Osteoblast (primary cell): ENCODE measurements at regions not wholly inside any gene's neighbourhood (a gene's known extent, or its start where the extent isn't known, plus 50 kb on each side); places are given as distances from the start of the nearest gene placed in this dataset.
"Not testable (repeated sequence)": the region's sequence is repeated elsewhere in the genome, so short reads cannot be mapped to it uniquely, and the experiment has no call there.

Experiments
- DNase-seq: peaks from one replicate; pipeline ENCODE4 v3.0.0; 2011; ENCODE audit warnings: low spot score, mixed read lengths; ENCODE audit not compliant: insufficient read length; ENCODE audit errors: missing footprints
- H2AFZ ChIP-seq: 2 replicates; pipeline ENCODE4 v1.6.0; 2011; ENCODE audit warnings: mild to moderate bottlenecking, low read length
- H3K27ac ChIP-seq: 2 replicates; pipeline ENCODE4 v1.5.1; 2011; ENCODE audit warnings: mild to moderate bottlenecking, low read depth, low read length, moderate library complexity
- H3K27me3 ChIP-seq: 2 replicates; pipeline ENCODE4 v1.6.0; 2012; ENCODE audit warnings: mild to moderate bottlenecking, control low read depth, inconsistent platforms, low read length, moderate library complexity; ENCODE audit not compliant: insufficient read depth
- H3K36me3 ChIP-seq: 2 replicates; pipeline ENCODE4 v1.5.1; 2011; ENCODE audit warnings: mild to moderate bottlenecking, low read length, control low read depth, moderate library complexity; ENCODE audit not compliant: insufficient read depth
- H3K4me1 ChIP-seq: 2 replicates; pipeline ENCODE4 v1.5.1; 2011; ENCODE audit warnings: mild to moderate bottlenecking, low read length, control low read depth, moderate library complexity; ENCODE audit not compliant: insufficient read depth
- H3K4me2 ChIP-seq: 2 replicates; pipeline ENCODE4 v1.6.0; 2011; ENCODE audit warnings: mild to moderate bottlenecking, low read length; ENCODE audit not compliant: insufficient read depth
- H3K4me3 ChIP-seq: fragments of 200-600 bp; sonication (generic); 3 replicates; pipeline ENCODE4 v1.5.1; 2012; ENCODE audit warnings: mild to moderate bottlenecking, low read length, inconsistent platforms; ENCODE audit not compliant: insufficient read depth
- H3K79me2 ChIP-seq: 2 replicates; pipeline ENCODE4 v1.6.0; 2012; ENCODE audit warnings: mild to moderate bottlenecking, low read length, control low read depth, inconsistent platforms; ENCODE audit not compliant: insufficient read depth
- H3K9me3 ChIP-seq: 2 replicates; pipeline ENCODE4 v1.5.1; 2011; ENCODE audit warnings: low read depth, low read length, control low read depth
- H4K20me1 ChIP-seq: 2 replicates; pipeline ENCODE4 v1.6.0; 2012; ENCODE audit warnings: mild to moderate bottlenecking, low read length, control low read depth; ENCODE audit not compliant: insufficient read depth
- TF ChIP-seq, protein P1 (sequence below): IDR thresholded peaks from 2 replicates; pipeline ENCODE4 v1.5.1; 2011; ENCODE audit warnings: mild to moderate bottlenecking, low read depth, low read length, moderate library complexity; ENCODE audit errors: extremely low read depth

DNA sequence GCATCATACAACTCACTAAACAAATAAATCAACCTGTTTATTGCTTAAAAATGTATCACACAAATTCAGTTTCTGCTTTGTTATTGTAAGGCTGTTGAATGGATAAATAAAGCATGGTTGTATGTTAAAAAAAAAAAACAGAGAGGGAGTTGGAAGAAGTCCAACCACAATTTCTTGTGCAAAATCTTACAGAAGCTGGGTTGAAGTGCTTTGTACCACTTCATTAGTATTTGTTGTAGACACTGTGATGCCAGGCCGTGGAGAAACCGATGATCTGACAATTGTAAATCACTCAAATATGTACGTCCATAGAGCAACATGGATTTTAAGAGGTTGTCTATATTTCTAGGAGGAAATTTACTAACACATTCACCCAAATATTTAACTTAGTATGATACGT, 132.6 kb upstream of the MXRA5 start:
- no peaks in the 10 kb centered on the region for H4K20me1 ChIP-seq
- H3K27me3 ChIP-seq = peaks cover 2% of the 10 kb centered on the region
- TF ChIP-seq, protein P1, sequence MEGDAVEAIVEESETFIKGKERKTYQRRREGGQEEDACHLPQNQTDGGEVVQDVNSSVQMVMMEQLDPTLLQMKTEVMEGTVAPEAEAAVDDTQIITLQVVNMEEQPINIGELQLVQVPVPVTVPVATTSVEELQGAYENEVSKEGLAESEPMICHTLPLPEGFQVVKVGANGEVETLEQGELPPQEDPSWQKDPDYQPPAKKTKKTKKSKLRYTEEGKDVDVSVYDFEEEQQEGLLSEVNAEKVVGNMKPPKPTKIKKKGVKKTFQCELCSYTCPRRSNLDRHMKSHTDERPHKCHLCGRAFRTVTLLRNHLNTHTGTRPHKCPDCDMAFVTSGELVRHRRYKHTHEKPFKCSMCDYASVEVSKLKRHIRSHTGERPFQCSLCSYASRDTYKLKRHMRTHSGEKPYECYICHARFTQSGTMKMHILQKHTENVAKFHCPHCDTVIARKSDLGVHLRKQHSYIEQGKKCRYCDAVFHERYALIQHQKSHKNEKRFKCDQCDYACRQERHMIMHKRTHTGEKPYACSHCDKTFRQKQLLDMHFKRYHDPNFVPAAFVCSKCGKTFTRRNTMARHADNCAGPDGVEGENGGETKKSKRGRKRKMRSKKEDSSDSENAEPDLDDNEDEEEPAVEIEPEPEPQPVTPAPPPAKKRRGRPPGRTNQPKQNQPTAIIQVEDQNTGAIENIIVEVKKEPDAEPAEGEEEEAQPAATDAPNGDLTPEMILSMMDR = no peak
- no peaks in the 10 kb centered on the region for H3K9me3 ChIP-seq
- no peak overlapping the region for H3K27ac ChIP-seq
- no peak for DNase-seq
- no peaks in the 10 kb centered on the region for H3K36me3 ChIP-seq
- H3K4me2 ChIP-seq = no peak overlapping the region
- H3K4me1 ChIP-seq = no peaks in the 10 kb centered on the region
- no peak overlapping the region for H2AFZ ChIP-seq
- H3K79me2 ChIP-seq = no peaks in the 10 kb centered on the region
- H3K4me3 ChIP-seq = no peak overlapping the region

DNA sequence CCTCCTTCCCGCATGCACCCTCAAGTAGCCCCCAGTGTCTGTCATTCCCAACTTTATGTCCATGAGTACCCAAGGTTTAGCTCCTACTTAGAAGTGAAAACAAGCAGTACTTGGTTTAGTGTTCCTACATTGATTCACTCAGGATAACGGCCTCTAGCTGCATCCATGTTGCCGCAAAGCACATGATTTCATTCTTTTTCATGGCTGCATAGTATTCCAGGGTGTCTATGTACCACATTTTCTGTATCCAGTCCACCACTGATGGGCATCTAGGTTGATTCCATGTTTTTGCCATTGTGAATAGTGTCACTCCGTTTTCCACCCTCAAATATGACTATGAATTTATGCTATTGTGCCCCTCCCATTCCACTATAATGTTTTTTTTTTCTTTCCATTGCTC, 130.5 kb upstream of the MXRA5 start:
- TF ChIP-seq, protein P1 = no peak
- Histone ChIP-seq H3K4me1 (no peaks in the 10 kb centered on the region), H2AFZ (no peak overlapping the region), H3K4me2 (no peak overlapping the region), H3K27ac (no peak overlapping the region), H3K4me3 (no peak overlapping the region), H3K36me3 (no peaks in the 10 kb centered on the region), H3K27me3 (peaks cover 2% of the 10 kb centered on the region), H3K9me3 (no peaks in the 10 kb centered on the region), H4K20me1 (no peaks in the 10 kb centered on the region), H3K79me2 (no peaks in the 10 kb centered on the region)
- DNase-seq = no peak

DNA sequence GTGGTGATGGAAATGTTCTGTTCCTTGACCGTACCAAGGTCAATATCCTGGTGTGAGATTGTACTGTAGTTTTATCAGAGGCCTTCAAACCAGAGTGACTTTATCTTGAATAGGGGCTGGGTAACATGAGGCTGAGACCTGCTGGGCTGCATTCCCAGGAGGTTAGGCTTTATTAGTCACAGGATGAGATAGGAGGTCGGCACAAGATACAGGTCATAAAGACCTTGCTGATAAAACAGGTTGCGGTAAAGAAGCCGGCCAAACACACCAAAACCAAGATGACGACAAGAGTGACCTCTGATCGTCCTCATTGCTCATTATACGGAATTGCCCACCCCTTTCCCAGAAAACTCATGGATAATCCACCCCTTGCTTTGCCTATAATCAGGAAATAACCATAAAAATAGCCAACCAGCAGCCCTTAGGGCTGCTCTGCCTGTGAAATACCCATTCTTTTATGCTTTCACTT, 123.8 kb upstream of the MXRA5 start:
- not testable (repeated sequence) for H4K20me1 ChIP-seq, H3K36me3 ChIP-seq, H2AFZ ChIP-seq, H3K27me3 ChIP-seq, H3K79me2 ChIP-seq, H3K4me3 ChIP-seq, DNase-seq, H3K4me2 ChIP-seq, H3K4me1 ChIP-seq, H3K9me3 ChIP-seq, H3K27ac ChIP-seq

DNA sequence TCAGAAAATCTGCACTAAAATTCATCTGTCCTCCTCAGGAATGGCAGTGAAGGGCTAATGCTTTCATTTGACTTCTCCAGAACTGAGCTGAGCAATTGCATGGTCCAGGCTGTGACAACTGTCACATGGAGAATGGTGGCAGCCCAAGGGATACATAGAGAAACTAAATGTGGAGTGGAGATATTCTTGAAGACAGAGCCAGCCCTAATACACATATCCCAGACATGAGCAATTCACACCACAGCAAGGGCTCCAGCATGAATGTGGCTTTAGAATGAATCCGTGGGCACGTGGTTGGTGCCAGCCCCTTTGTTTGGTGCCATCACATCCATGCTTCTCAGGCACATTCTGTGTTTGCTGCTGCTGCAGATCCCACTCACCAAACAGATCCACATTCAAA, 121.6 kb upstream of the MXRA5 start:
- Histone ChIP-seq H3K4me1 (no peaks in the 10 kb centered on the region), H4K20me1 (no peaks in the 10 kb centered on the region), H3K9me3 (no peaks in the 10 kb centered on the region), H3K27me3 (no peaks in the 10 kb centered on the region), H3K4me3 (no peak overlapping the region), H3K27ac (no peak overlapping the region), H3K79me2 (no peaks in the 10 kb centered on the region), H3K4me2 (no peak overlapping the region), H2AFZ (no peak overlapping the region), H3K36me3 (no peaks in the 10 kb centered on the region)
- TF ChIP-seq, protein P1 = no peak
- DNase-seq = no peak
